GOT3 (cell line): ENCODE measurements at regions not wholly inside any gene's neighbourhood (a gene's known extent, or its start where the extent isn't known, plus 50 kb on each side); places are given as distances from the start of the nearest gene placed in this dataset.

Source experiments
- DNase-seq: peaks from one replicate; lab custom pipeline; 2025; ENCODE audit warnings: mixed read lengths; lab: John Stamatoyannopoulos, UW

GRCh38 chr3:153072382-153072781, 89.6 kb upstream of the RAP2B start:
- DNase-seq, result no peak

GRCh38 chr3:153072856-153073255, 89.2 kb upstream of the RAP2B start:
- no peak for DNase-seq

- no peak for DNase-seq
These were observed 88.4 kb upstream of the RAP2B start for GRCh38 chr3:153073636-153074035.

DNA sequence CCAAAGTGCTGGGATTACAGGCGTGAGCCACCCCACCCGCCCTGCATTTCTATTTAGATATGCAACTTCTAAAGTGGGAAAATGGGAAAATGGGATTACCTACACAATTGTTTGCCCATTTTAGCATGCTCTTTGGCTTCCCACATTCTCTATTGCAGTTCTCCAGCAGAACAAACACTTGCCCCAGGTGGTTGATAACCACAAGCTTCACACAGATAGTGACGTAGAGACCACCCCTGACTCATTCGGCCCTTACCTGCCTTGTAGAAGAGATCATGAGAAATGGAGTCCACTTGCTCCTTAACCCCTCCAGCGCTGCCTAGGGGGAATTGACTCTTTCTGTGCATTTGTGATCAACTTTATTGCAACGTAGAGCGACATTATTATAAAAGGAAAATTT, 83.2 kb upstream of the RAP2B start:
- DNase-seq, result no peak

DNA sequence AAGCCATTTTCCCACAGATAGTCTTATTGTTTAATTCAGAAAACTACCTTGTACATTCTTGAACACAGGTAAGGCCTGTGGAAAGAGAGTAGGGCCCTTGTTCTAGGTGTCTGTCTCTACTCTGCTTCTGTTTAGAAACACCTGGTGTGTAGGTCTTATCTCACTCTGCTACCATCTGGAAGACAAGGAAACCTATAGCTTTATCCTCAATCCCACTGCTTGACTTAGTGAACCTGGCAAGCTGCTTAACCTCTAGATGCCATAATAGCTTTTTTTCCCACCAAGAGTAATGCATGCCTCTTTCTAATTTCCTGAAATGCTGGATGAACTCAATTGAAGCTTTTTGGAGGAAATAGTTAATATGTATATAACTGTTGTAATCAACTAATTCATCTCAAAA, 82.6 kb upstream of the RAP2B start:
- no peak for DNase-seq

DNA sequence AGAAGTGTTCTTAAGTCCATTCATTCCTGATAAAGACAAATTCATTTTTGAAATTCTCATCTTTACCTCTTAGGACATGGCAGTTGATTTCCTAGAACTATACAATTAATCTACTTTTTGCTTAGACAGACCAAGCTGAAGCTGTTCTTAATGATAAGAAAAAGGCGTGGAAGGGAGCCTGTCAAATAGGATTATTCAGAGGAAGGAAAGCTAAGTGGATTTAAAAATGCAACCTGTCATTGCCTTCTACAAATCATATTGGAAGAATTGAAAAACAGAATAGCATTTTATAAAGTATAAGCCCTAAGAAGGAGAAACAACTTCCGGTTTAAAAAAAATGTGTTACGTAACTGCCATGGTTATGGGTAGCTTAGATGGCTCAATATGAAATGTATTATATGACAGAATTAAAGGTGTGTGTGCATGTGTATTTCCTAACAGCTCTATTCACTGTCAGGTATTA, 81.2 kb upstream of the RAP2B start:
- no peak for DNase-seq

DNA sequence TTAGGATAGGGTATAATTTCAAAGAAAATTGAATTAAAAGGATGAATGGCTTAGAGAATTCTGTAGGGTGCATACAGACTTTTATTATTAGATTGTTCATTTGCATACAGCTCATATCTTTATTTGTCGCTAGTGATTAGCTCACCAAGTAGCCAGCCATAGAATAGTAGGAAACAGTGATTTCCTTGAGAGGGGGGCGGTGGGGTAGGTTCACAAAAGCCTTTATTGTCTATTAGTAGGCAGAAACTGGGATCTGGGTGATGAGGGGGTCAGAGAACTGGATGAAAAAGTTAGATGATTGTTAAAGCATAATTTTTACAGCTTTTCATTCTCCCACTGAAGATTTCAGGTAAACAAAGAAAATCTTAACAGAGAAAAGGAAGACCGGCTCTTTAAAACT, 77.6 kb upstream of the RAP2B start:
- no peak for DNase-seq

DNA sequence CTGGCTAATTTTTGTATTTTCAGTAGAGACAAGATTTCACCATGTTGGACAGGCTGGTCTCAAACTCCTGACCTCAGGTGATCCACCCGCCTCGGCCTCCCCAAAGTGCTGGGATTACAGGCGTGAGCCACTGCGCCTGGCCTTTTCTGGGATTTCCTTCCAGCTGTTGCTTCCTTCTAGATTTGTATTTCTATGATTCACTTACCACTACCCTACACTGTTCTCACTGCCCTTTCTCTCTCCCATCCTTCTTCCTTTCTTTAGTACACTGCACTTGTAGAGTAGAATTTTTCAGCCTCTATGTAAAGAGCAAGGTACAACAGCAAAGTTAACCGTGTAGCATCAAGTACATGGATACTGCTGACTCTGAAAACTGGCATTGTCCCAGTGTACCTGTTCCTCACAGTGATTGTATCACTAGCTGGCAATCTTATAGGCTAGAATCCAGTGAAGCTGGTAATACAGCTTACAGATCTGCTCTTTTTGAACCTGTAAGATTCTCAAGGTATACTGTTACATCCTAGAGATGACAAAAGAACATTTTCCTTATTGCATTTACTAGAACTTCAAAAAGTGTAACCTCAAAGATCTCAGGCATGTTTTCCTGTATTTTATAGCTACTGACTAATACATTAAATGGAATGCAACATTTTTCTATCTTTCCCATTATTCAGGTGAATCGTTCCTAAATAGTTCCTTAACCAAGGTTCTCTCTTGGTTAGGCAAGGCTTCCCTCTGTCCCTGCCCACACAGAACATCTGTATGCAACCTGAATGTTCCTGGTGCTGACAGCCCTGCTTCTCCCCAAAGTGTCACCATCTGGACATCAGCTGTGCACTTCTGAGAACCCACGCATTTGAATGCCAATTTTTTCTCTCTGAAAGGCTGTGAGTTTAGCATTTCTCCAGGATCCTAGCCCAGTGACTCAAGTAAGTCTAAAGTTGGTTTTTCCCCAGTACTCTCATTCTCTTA, 74.1 kb upstream of the RAP2B start:
- no peak for DNase-seq

DNA sequence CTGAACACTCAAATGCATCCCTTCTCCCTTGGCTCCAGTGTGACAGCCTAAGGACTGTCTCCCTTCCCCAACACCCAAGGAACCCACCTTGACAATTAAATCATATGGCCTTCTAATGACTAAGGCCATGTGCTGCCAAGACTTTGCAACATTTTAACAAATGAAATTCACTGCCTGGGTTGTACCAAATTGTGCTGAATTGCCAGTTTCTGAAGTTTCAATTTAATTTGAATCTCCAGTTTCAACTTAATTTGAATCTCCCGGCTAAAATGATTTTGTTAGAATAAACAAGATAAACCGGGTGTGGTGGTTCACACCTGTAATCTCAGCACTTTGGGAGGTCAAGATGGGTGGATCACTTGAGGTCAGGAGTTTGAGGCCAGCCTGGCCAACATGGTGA, 72.4 kb upstream of the RAP2B start:
- DNase-seq, result no peak

GRCh38 chr3:153090973-153091372, 71.1 kb upstream of the RAP2B start:
- DNase-seq, result no peak

- DNase-seq, result no peak
These were observed 68.4 kb upstream of the RAP2B start for GRCh38 chr3:153093629-153094028.

DNA sequence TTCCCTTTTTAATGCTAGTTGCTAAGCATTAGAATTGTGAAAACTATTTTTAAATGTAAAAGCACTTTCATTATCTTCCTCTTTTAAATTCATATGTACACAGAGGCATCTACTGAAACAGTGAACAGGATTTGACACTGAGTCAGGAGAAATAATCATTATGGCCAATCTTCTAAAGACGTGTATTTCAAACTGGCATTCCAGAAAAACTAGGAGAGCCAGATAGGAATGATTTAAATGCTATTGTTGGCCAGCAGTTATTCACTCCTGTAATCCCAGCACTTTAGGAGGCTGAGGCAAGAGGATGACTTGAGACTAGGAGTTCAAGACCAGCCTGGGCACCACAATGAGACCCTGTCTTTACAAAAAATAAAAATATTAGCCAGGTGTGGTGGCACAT, 67.6 kb upstream of the RAP2B start:
- no peak for DNase-seq

DNA sequence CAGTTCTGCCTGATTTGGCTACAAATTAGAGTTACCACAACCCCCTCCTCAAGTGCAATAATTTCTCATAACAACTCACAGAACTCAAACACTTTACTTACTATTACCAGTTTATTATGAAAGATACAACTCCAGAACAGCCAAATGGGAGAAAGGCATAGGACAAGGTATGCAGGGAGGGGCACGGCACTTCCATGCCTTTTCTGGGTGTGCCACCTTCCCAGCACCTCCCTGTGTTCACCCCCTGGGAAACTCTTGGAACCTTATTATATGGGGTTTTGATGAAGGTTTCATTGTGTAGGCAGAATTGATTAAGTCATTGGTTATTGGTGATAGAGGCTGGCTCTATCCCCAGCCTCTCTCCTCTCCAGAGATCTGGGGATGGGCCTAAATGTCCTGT, 66.6 kb upstream of the RAP2B start:
- no peak for DNase-seq

DNA sequence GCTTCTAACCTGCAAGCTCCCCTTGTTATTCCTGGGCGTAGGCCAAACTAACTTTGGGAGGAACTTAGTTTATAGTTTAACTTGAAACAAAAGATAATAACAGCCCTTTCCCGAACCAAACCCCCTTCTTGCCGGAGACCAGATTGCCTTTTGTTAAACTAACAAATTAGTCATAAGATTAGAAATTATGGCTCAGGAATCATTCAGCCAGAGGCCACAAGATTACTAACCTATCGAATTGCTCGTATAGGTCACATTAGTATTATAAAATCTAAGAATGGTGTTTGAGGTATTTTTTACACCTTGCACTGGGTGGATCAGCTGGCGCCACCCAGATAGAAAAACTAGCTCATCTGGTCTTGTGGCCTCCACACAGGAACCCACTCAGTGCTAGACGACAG, 65.3 kb upstream of the RAP2B start:
- DNase-seq, result no peak

GRCh38 chr3:153097213-153097612, 64.8 kb upstream of the RAP2B start:
- DNase-seq, result no peak

GRCh38 chr3:153099131-153099530, 62.9 kb upstream of the RAP2B start:
- DNase-seq, result no peak

- DNase-seq, result no peak
These were observed 58.5 kb upstream of the RAP2B start for GRCh38 chr3:153103406-153103945.

DNA sequence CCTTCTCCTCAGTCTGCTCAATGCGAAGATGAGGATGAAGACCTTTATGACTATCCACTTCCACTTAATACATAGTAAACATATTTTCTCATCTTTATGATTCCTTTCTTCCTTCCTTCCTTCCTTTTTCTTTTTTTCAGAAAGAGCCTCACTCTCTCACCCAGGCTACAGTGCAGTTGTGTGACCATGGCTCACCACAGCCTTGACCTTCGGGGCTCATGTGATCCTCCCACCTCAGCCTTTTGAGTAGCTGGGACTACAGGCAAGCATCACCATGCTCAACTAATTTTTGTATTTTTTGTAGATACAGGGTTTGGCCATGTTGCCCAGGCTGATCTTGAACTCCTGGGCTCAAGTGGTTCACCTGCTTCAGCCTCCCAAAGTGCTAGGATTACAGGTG, 52.0 kb upstream of the RAP2B start:
- DNase-seq, result no peak

DNA sequence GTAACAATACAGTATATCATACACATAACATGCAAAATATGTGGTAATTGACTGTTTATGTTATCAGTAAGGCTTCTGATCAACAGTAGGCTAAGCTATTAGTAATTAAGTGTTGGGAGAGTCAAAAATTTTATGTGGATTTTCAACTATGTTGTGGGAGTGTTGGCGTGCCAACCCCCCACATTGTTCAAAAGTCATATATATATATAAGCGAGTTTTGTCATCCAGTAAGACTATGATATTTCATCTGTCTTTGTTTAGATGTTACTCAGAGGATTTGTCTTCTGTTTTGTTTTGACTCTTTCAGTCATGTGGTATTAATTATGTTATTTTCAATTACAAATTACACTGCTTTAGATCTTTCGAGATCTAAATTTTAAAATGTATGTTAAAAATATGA, 51.0 kb upstream of the RAP2B start:
- no peak for DNase-seq
